OCI-LY3 (cell line): ENCODE measurements at regions not wholly inside any gene's neighbourhood (a gene's known extent, or its start where the extent isn't known, plus 50 kb on each side); places are given as distances from the start of the nearest gene placed in this dataset.
"Not testable (repeated sequence)": the region's sequence is repeated elsewhere in the genome, so short reads cannot be mapped to it uniquely, and the experiment has no call there.

ENCODE experiments used
- EZH2phosphoT487 ChIP-seq: fragments of 200-600 bp; shearing (Covaris generic); IDR thresholded peaks from 2 replicates; pipeline ENCODE4 v1.6.1; 2018; ENCODE audit warnings: antibody characterized with exemption, mixed run types, low read depth
- TF ChIP-seq, protein P1 (sequence below): fragments of 200-600, 300-600 bp; sonication (generic); IDR thresholded peaks from 2 replicates; pipeline ENCODE4 v1.5.1; 2014; ENCODE audit warnings: antibody characterized with exemption, low read length, low read depth

- TF ChIP-seq, protein P1, sequence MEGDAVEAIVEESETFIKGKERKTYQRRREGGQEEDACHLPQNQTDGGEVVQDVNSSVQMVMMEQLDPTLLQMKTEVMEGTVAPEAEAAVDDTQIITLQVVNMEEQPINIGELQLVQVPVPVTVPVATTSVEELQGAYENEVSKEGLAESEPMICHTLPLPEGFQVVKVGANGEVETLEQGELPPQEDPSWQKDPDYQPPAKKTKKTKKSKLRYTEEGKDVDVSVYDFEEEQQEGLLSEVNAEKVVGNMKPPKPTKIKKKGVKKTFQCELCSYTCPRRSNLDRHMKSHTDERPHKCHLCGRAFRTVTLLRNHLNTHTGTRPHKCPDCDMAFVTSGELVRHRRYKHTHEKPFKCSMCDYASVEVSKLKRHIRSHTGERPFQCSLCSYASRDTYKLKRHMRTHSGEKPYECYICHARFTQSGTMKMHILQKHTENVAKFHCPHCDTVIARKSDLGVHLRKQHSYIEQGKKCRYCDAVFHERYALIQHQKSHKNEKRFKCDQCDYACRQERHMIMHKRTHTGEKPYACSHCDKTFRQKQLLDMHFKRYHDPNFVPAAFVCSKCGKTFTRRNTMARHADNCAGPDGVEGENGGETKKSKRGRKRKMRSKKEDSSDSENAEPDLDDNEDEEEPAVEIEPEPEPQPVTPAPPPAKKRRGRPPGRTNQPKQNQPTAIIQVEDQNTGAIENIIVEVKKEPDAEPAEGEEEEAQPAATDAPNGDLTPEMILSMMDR, result not testable (repeated sequence)
- TF ChIP-seq EZH2phosphoT487, result not testable (repeated sequence)
These were observed 192.1 kb downstream of the MREG start for GRCh38 chr2:215821298-215821697.
